ENCODE measurements at regions not wholly inside any gene's neighbourhood (a gene's known extent, or its start where the extent isn't known, plus 50 kb on each side); places are given as distances from the start of the nearest gene placed in this dataset.
A peak's percentile ranks its signal among the peaks of the same experiment; 100 is the strongest.

- DNase-seq, result no peak
Measured at GRCh38 chr20:11711214-11711613, 206.5 kb upstream of the BTBD3 start.

DNA sequence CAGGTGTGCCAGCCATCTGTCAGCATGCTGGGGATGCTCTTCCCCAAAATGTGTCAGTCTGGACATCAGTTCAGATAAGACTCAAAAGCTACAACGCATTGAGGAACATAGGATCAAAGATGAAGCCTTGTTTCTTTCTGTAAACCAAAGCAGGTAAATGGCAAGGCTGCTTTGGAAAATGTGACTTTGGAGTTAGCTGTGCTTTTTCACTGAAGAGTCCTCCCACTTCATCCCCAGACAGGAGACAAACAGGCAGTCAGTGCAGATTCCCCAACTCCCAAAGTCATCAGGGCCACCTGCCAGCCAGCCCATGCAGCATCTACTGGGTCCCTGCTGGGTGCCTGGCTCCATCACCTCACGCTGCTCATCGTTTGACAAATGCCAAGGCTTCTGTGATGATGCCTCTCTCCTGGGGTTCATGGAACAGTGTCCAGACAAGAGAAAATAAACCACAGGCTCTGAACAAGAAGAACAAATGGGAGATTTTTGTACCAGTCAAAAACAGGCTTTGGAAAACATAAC is 205.0 kb upstream of the BTBD3 start:
- DNase-seq, result peak in 1 of 2 experiments; percentile 13

GRCh38 chr20:11714886-11715285 is 202.8 kb upstream of the BTBD3 start:
- no peak for DNase-seq

DNA sequence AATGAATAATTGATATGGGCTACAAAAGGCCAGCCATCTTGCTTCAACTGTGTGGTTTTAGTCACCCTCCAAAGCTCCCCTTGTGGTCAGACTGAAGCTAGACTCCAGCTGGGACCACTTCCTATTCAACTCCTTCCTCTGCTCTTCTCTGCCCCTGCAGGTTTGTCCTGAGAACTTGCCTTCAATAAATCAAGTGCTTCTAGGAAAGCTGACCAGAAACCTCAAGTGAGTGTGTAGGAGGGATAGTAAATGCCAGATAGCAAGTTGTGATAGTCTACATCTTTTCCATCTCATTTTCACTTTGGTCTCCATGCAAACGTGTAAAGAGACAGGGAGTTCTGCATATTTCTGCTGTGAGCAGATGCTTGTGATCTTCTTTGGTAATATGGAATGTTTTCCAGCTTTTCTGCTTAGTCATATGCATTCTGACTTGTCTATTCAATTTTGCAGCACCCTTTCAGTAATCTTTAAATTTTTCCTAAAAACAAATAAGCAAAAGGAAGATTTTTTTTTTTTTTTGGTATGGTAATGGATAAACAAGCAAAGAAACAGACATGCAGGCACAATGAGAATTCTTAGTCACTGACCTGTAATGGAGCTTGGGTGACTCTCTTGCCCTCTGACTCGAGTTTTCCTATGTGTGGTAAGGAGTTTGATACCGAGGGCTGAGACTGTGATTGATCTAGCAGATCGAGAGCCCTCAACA is 201.3 kb upstream of the BTBD3 start:
- DNase-seq, result peak; percentile 55 to 56

GRCh38 chr20:11716945-11717248 is 200.8 kb upstream of the BTBD3 start:
- DNase-seq, result no peak

- no peak for DNase-seq
Measured at GRCh38 chr20:11717562-11717961, 200.1 kb upstream of the BTBD3 start.

DNA sequence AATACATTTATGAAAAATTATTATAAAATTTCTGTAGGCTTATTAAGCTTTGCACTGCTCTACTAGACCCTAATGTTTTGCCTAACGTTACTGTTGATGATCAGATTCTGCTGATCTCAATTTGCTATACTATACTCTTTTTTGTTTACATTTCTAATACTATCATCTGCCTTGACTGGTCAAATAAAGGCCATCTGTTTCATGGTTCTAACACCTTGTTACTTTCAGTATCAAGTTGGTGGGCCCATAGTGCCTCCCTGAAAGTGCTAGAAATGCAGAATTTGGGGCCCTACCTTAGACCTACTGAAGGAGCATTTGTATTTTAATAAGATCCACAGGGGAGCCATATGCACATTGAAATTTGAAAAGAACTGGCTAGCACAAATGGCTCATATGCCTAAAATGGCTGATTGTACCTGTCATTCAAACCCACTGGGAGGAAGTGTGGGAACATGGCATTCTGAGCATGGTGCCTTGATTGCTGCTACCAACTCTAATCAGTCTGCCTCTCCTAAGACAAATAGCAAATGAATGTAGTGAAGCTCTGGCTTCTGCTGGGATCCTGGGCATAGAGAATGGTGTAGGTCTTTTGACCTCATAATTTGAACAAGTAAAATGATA is 199.1 kb upstream of the BTBD3 start:
- DNase-seq, result no peak

- DNase-seq, result no peak
Measured at GRCh38 chr20:11719153-11719552, 198.5 kb upstream of the BTBD3 start.

DNA sequence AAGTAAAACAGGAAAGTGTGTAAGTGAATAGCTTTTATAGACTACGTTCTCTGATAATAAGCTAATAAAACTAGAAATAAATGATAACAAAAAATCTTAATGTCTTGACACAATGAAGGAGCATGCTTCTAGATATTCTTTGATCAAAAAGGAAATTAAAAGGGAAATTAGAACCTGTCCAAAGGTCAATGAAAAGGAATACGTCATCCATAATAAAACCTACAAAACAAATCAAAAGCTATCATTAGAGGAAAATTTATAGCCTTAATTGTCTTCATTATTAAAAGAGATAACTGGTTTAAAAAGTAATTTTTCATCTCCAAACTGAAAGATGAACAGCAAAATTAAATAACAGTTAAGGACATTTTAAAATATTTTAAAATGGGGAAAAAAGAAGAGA is 196.3 kb upstream of the BTBD3 start:
- DNase-seq, result no peak

GRCh38 chr20:11724097-11724496 is 193.6 kb upstream of the BTBD3 start:
- DNase-seq, result no peak

DNA sequence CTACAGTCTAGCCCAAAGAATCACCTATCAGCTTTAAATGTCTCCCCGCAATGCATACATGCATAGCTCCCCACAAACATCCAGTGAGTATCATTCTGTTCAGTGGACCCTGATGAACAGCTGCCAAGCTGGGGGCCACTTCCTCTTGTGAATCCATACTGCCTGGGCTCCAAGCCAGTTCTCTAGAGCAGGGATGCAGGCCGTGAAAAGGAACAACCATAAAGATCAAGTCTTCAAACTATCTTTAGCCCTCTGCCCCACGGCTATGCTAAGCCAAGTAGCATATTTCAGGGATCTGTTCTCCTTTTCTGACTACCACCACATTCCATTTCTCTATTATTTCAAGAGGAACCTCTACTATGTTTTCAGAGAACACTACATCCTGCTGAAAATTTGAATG is 191.7 kb upstream of the BTBD3 start:
- peak; percentile 75 to 89 for DNase-seq

DNA sequence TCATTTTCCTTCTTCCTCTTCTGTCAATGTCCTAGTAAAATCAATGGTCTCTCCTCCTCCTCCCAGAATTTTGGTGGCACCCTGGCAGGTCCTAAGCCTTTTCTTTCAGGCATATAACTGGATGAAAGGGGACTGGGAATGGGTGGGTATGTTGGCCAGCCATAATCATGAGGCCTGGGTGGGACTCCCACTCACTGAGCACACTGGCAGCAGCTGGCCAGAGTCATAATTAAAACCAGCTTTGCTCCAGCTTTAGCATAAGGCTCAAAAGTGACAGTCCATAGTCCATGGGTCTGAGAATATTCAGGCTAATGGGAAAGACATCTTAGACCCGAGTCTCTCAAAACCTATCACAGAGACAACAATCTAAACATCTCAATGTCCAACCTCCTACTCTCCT is 190.0 kb upstream of the BTBD3 start:
- no peak for DNase-seq

- DNase-seq, result no peak
Measured at GRCh38 chr20:11728937-11729336, 188.8 kb upstream of the BTBD3 start.

DNA sequence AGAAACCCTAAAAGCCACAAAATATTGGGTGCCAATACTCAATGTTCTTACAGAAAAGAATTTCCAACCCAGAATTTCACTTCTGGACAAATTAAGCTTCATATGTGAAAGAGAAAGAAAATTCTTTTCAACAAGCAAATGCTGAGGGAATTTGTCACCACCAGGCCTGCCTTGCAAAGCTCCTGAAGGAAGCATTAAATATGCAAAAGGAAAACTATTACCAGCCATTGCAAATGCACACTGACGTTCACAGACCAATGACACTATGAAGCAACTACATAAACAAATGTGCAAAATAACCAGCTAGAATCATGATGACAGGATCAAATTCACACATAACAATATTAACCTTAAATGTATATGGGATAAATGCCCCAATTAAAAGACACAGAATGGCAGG is 187.9 kb upstream of the BTBD3 start:
- no peak for DNase-seq

GRCh38 chr20:11734431-11734830 is 183.3 kb upstream of the BTBD3 start:
- no peak for DNase-seq

GRCh38 chr20:11738852-11739251 is 178.8 kb upstream of the BTBD3 start:
- no peak for DNase-seq

DNA sequence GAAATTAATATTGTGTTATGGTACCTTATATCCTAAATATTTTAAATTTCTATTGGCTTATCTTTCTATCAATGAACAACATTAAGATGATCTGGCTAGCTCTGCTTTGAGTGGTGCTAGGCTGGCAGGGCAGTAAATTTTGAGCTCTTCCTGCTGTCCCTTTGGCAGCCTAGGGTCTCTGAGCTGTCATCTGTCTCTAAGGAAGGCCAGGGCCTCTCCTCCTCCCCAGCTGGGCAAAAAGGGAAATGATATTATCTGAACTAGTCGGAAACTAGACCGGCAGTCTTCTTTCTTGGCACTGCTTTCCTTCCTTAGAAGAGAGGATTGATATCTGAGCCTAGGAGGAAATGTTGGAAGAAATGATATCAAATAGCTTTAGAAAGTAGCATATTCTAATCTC is 176.7 kb upstream of the BTBD3 start:
- DNase-seq, result no peak

GRCh38 chr20:11745145-11745544 is 172.5 kb upstream of the BTBD3 start:
- no peak for DNase-seq

GRCh38 chr20:11748436-11748835 is 169.3 kb upstream of the BTBD3 start:
- DNase-seq, result no peak

- DNase-seq, result no peak
Measured at GRCh38 chr20:11752336-11752735, 165.4 kb upstream of the BTBD3 start.

GRCh38 chr20:11753155-11753554 is 164.5 kb upstream of the BTBD3 start:
- DNase-seq, result no peak

DNA sequence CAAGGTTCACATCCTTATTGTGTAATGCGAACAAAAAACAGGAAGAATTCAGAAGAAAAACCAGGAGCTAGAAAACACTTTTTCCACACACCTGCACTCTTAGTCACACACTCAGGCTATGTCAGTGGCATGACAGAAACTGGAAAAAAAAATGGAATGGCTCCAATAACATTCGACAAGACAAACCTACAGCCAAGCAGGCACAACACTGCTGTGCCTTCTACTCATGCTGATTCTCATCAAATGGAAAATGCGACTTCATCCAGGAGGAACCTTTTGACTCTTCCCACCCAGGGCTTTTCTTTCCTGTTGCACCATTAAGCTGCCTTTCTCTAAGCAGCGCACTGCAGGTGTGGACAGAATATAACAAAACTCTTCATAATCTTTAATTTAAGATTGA is 163.2 kb upstream of the BTBD3 start:
- peak in 1 of 2 experiments; percentile 49 for DNase-seq

DNA sequence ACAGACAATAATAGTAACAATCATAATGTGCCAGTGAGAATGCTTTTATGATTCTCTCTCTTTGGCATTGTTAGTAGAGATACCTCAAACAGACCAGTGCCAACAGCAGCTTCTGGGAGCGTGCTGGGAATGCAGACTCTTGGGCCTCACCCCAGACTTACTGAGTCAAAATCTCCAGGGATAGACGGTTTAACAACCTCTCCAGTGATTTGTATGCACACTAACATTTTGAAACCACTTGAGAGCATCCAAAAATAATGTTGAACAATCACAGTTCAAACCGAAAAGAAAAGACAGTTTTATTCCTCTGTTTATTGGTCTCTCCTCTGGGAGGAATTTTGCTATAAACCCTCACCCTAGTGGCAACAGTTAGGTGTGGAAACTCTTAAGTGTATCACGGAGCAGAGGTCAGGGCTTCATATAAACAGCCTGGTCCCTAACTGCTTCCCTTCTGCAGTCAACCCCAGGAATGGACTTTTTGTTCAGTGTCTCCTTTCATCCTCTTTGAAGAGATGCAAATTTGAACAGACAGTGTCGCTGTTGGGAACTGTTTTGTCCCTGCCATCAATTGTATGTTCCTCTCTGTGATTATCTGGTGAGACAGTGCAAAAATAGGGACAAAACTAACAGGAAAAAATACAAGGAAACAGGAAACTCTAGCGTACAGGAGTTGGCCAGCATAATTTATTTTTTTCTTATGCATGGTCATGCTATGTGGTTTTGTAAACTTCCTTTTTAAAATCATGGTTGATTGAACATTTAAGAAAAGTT is 162.4 kb upstream of the BTBD3 start:
- no peak for DNase-seq

DNA sequence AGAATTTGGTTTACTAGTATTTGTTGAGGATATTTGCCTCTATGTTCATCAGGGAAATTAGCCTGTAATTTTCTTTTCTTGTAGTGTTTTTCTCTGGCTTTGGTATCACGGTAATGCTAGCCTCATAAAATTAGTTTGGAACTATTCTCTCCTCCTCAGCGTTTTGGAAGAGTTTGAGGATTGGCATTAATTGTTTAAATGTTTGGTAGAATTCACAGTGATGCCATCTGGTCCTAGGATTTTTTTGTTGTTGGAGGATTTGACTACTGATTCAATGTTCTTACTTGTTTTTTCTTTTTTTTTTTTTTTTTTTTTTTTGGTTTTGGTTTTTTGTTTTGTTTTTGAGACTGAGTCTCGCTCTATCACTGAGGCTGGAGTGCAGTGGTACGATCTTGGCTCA is 156.2 kb upstream of the BTBD3 start:
- DNase-seq, result no peak

Data from SHP77 (cell line).